NCI-H128 (cell line): ENCODE measurements at regions not wholly inside any gene's neighbourhood (a gene's known extent, or its start where the extent isn't known, plus 50 kb on each side); places are given as distances from the start of the nearest gene placed in this dataset.

Experiments used
- DNase-seq: peaks from one replicate; lab custom pipeline; 2025; ENCODE audit not compliant: unreplicated experiment; lab: John Stamatoyannopoulos, UW

DNA sequence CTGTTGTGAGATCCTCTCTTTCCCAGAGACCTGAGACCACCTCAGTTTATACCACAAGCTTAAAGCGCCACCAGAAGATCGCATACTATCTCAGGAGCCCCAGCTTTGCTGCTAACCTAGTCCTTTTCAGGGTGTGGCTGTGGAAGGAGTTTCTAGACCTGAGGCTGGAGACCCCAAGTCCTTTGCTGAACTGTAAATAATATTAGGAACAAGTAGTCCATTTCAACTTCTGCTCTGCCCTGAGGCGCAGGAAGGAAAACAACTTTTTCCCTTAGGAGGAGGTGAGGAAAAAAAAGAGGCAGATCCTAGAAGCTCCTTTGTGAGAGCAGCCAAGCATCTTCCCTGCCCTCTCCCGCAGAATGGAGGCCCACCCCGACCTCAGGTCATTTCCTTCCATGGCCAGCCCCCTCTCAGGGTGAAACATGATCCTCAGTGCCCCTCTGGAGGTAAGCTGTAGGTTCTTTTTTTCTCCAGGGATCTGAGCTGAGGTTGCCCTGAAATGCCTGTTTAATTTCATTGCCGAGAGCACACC lies 122.8 kb upstream of the LGALSL start:
- DNase-seq, result peak; percentile 85

DNA sequence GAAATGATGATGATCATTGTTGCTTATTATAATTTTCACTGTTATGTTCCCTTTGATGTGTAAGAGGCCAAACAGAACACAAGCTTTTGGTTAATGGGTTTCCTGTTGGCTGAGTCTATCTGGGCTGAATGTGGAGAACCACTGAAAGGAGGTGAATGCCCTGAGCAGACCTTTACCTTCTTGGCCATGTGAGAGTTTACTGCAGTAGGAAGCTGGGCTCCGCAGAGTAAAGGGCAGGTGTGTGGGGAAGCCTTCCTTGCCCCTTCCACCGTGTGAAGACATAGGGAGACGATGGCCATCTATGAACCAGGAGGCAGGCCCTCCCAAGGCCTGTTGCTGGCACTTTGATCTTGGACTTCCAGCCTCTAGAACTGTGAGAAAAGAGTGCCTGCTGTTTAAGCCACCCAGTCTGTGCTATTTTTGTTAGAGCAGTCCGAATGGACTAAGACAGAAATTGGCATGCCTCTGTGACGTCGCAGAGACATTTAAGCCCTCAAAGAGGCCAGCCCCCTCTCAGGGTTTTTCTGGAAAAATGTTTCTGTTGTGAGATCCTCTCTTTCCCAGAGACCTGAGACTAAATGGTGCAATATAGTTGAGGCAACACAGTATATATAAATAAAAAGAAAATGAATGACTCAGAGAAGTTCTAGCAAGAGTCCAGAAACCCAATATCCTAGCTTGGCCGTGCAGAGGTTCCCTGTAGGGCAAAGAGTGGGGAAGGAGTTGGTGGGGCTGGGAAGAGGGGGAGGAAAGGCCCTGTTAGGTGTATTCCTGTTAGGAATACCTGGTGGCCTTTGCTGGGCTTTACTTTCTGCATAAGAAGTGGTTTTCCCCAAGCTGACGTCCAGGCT lies 121.9 kb upstream of the LGALSL start:
- DNase-seq, result no peak

DNA sequence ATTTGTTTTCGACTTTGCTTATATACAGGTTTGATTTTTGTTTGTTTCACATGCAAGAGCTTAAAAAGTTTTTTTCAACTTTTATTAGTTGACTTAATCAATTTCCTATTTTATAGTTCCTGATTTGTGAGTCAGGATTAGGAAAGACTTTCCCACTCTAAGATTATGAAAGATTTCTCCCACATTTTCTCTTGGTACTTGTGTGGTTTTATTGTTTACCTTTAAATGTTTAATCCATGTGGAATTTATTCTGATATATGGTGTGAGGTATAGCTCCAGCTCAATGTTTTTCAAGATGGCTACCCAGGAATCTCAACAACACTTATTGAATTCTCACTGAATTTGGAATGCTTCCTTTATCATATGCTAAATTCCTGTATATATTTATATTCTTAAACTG lies 117.8 kb upstream of the LGALSL start:
- DNase-seq, result no peak

DNA sequence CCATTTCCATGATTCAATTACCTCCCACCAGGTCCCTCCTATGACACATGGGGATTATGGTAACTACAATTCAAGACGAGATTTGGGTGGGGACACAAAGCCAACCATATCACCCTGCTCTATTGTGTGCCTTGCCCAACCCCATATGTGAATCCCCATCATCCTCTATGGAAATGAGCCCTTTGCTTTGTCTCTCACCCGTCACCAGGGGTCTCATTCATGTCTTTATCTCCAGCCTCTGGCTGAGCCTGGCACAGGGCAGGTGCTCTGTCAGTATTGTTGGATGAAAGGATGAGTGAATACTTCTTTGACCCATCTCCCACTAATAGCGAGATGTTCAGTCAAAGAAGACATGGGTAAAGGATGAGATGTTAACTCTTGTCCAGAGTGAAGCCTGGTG lies 116.6 kb upstream of the LGALSL start:
- DNase-seq, result no peak

DNA sequence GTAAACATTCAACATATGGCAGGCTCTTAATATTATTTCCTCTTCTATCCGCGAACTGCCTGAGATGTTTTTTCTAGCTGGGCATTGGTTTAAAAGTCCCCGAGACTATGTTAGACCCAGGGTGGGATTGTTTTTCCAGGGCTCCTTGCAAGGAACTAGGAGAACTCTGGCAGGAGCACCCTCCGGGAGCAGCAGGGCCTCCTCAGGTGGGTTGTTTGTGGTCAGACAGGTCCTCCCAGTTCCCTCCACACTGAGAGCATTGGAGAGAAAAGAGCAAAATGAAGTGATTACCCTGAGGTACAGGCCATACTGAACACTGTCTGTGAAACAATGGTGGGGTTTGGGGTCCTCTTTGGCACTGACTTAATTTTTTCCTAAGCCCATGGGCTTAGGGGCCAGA lies 115.9 kb upstream of the LGALSL start:
- no peak for DNase-seq

DNA sequence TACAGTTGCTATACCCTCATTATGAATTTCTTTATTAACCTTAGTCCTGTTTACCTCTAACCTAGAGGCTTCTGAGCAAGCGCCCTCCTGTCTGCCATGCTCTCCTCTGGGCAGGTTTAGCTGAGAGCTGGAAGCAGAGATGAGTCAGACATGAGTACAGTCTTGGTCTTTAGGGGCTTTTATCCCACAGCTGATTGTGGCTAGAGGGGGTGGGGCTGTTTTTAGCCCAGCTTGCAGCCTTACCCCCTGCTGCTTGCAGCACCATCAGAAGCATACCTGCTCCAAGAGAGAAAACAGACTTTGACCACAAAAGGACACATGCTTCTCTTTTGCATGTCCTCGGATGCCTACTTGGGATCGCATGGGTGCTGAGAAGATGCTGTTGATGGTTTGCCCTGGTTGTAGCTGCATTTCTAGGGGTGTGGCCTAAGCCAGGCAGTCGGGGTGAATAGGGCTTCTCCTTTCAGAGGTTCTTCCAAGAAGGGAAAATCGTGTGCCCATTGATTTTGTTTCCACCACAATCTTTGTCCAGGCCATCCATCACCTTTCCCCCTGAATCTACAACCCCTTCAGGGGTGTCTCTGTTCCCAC lies 115.0 kb upstream of the LGALSL start:
- DNase-seq, result no peak

DNA sequence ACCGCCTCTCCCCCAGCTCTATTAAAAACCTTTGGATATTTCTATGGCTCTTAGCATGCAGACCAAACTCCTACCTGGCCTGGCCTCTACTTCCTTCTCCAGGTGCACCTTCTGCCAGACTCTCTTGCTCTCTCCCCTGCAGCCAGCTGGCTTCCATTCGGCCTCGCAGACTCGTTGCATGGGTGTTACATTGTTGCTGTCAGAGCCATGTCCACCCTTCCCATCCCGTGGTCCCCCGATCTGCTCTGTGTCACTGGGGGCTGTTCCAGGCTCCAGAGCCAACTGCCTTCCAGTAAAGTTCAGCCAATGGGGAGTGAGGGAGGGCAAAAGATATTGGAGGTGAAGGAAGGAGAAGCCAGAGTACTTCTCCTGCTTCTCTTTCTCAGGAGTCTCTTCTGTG lies 112.5 kb upstream of the LGALSL start:
- DNase-seq, result no peak

DNA sequence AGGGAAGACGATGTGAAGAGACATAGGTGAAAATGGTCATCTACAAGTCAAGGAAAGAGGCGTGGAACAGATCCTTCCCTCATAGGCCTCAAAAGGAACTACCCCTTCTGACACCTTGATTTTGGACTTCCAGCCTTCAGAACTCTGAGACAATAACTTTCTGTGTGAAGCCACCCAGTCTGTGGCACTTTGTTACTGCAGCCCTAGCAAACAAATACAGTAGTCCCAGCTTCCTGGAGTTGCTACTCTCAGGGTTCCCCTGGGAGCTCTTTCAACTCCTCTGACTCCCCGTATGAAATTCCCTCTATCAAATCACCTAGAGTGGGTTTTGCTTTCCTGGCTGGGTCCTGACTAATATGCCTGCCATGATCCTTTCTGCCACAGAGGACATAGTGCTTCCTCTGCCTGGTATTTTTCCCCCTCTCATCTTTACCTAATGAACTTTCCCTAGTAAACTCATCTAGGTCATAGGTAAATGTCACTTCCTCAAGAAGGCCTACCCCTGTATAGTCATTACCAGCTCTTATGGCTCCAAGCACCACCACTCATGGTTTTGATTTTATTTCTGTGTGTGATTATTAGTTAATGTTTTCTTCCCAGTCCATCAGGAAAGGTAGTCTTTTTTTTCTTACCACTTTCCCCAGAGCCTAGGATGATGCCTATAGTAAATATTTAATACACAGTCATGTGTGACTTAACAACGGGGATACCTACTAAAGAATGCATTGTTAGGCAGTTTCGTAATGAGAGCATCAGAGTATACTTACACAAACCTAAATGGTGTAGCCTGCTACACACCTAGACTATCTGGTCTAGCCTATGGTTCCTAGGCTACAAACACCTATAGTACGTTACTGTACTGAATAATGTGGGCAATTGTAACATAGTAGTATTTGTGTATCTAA lies 111.5 kb upstream of the LGALSL start:
- DNase-seq, result no peak

DNA sequence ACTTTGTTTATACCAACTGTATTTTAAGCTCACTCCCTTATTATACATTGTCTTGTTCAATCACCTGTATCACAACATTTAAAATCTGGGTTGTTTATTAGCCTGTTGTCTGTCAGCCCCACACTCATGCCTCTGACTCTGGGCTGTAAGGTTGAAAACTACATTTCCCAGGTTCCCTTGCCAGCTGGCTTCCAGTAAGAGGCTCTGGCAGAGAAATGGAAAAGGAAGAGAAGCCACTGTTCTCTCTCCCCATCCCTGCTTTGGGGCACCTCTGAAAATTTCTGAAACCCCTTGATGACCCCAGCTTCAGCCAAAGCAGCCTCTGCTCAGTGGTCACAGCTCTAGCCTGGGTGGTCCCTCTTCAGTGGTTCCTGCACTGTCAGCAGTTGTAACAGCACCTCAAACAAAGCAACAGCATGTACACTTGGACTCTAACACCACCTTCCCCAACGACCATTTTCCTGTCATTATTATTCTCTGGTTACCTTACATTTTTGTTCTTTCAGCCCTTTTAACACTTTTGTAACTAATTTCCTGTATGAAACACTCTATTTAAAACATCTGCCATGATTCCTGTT lies 108.9 kb upstream of the LGALSL start:
- DNase-seq, result no peak

DNA sequence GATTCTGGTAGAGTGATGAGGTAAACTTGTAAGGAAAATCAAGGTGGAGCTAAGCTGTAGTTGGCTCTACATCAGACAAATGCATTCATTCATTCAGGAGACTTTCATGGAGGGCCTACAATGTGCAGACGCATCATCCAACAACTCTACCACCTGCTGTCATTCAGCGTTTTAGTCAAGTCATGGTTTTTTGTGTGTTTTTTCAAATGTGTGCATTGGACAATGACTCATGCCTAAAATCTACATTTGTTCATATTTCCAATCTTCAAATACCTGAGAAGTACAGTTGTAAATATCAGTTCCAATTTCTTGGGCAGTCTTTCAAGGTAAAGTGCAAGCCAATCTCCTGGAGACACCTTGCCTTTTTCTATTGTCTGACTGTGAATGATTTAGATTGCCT lies 108.0 kb upstream of the LGALSL start:
- no peak for DNase-seq

DNA sequence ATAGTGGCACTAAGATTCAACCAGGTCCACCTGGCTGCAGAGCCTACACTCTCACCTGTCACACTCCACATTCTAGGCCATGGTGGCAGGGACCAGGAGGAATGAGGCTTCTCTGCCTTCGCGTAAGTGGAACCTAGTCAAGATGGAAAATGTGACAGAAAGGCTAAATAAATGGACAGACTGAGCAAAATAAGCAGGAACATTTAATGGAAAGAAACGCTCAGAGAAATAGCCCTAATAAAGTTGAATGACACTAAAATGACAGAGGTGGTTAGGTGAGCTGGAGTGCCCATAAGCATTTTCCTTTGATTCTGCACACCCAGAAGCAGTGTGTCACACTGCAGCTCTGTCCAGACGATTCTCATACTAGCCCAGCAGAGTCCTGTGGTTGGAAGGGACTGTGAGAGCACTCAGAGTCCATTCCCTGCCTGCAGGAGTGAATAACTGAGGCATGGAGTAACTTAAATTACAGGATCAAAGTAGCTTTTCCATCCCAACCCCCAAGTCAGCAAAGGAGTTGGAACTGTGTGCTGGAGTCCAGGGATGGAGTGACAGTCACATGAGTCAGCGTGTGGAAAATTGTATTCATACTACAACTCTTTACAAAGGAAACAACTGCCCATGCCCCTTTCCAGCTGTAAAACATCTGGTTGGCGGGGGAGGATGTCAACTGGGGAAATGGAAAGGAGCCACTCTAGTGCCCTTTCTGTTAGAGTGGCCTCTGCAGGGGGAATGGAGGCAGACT lies 105.4 kb upstream of the LGALSL start:
- DNase-seq, result no peak

DNA sequence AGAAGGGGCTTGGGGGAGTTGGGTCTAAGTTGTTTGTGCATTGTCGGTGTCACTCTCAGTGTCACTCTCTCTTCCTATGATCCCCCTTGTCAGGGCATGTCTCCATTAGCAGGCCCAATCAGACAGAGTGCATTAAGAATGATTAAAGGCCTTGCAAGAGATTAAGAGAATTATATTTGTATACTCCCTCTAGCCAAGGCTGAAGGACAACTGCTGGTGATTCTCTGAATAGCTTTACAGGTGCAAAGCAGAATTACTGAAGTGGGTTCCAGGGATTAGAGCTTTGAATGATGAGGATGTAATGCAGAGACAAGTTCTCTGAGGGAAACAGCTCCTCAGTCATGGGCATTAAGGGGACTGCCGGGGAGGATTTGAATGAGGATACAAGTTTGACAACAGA lies 104.8 kb upstream of the LGALSL start:
- no peak for DNase-seq

DNA sequence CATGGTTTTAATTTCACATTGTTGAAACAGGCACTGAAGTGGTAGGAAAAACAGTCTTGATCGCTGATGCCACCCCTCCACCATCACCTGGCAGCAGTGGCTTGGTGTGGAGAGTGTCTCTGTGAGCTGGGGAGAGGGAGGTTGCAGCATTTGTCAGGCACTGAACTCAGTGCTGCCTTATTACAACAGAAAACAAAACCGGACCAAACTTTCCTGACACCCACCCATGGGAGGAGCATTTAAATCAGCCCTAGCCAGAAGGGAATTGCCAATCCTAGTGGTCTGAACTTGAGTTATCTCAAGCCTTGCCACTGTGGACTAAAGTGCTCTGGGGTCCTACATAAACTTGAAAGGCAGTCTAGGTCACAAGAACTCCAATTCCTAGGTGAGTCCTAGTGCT lies 103.0 kb upstream of the LGALSL start:
- DNase-seq, result no peak

DNA sequence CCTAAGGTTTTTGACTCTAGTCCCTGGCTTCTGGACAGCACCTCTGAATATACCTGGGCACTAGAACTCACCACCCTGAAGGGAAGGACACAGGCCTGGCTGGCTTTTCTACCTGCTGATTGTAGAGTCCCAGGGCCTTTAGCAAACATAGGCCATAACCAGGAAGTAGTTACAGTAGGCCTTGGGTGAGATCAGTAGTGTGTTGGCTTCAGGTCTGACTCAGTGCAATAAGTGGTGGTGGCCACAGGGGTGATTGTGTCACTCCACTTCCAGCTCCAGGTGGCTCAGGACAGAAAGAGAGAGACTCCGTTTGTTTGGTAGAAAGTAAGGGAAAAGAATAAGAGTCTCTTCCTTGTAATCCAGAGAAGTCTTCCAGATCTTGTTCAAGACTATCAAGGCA lies 101.7 kb upstream of the LGALSL start:
- DNase-seq, result no peak

DNA sequence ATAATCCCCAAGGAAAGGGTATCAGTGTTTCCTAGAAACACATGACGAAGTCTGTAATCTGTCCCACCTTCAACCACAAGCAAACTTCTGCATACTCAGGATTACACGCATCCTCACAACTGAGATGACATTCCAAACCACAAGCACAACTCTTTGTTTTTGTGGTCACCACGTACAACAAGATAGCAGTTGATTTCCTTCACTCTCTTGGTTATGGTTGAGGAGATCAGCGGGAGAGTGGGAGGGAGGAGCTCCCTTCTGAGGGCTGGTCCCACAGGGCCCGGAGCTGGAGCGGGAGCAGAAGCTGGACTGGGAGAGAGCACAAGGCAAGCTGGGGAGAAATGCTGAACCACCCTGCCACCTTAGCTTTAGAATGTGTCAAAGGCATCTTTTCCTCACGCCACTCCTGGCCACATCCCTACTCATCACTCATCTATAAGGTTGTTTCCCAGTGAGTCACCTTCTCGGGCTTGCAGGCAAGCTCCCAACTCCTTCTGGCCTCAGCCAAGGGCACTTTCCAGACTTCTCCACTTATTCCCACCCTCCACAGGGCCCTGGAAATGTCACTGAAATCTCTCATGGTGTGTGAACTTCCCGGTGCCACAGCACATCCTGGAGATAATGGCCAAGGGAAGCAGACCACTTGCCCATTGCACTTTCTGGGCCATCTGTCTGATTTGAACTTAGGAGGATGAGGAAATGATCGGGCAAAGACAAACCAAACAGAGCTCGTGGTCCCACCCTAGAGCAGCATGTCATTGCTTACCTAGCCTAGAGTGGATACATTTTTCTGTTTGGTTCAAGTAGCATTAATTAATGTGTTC lies 98.9 kb upstream of the LGALSL start:
- no peak for DNase-seq

DNA sequence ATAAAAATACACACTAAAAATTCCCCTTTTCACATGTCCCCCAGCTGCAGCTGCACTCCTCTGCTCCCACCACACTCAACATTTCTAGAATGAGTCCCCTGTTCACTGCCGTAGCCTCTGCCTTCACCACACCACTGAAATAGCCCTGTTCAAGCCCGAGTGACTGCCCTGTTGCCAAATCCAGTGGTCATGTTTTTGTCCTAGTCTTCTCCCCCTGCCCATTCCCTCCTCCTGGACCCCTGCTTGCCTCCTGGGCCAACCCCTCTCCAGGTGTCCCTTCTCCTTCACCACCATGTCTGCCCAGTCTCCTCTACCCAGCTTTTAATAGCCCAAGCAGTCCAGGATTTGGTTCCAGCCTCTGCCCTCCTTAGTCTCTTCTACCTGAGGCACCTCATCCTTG lies 97.1 kb upstream of the LGALSL start:
- no peak for DNase-seq

DNA sequence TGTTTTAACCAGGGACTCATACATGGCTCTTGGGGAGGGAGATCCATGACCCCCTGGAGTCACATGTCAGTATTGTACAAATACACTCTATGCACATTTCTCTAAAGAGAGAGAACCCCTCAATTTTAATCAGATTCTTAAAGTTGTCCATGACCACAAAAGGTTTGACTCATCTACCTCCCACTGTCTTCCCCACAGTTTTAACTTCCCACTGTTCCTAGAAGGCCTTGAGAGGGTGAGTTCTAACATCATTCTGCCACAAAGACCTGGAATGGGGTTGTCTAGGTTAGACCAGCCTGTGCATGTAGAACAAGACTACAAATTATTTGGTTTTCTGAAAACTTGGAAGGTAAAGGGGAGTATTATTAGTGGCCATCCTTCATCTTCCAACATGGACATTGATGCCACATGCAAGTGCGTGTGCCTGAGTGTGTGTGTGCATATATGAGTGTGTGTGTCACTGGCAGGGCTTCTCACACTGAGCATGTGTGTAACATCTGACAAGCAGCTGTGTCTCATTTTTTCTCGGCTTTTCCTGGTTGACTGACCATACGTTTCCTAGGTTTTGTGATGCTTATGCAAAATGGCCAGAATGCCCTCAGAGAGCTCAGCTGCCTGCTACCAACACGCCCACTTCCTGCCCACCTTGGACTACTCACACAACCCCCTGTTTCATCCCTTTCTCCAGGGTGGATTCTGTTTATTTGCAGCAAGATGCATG lies 94.6 kb upstream of the LGALSL start:
- no peak for DNase-seq

DNA sequence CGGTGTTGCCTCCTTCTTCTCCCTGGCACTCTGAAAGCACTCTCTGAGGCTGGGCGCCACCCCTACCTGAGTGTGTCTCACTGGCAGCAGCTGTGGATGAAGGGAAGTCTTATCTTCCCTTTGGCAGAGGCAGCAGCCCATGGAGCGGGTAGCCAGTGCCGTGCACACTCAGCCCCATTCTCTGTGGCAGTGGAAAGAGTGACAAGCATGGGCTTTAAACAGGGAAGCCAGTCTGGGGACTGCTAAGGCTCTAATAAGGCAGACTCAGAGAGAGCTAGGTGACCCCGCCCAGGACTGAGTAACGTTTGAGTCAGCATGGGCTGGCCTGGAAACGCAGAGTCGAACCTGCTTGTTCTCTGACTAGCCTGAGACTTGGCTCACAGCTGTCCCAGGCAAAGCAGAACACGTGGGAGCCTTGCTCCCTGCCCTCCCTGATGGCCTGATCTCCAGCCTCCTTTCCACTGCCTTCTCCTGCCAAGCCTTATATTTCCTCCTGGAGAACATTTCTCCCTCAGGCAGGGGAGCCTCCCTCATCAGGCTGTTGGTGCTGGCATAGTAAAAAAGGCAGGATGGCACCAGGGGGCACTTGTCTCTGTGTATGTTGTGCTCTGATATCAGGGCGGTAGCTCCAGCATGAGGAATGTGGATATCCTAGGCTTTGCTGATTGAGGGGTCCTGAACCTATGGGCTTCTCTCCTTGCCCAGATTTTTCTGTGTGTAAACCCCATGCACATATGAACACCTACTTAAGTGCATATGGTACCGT lies 93.9 kb upstream of the LGALSL start:
- DNase-seq, result no peak
